ENCODE measurements at regions not wholly inside any gene's neighbourhood (a gene's known extent, or its start where the extent isn't known, plus 50 kb on each side); places are given as distances from the start of the nearest gene placed in this dataset.
"Not testable (repeated sequence)": the region's sequence is repeated elsewhere in the genome, so short reads cannot be mapped to it uniquely, and the experiment has no call there.

DNA sequence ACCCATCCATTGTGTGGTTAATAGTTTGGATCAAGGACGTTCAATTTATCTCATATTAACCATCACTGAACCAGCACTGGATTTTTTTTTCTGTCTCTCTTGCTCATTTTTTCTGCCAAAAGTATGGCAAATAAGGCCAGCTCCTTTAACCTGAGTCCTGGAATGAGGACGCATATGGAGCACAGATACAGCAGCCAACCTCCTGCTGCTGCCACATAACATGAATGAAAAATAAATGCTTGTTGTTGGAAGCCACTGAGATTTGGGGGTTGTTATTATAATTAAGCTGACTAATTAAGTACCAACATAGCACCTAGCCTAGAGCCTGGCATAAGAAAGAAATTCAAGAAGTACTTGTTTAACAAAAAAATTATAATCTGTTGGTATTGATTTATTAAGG lies 335.3 kb upstream of the DUSP10 start:
- H3K4me3 ChIP-seq (ENCODE audit: low read depth, low read length), result no peak overlapping the region

DNA sequence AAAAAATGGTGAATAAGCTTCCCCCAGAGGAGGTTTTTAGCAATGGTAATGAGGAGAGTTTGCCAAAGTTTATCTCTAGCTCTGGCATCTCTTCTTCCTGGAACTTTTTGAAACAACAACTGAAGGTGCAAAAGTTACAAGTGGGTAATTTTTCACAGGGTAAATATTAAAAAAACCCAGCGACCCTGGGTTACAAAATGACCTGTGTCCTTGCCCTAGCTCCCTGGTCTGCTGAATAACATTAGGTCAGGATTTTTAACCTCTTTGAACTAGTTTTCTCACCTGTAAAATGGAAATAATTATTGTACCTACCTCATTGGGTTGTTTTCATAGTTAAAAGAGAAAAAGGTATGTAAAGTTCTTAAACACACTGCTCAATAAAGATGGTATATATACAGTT lies 332.4 kb upstream of the DUSP10 start:
- no peak overlapping the region for H3K4me3 ChIP-seq (ENCODE audit: low read depth, low read length)

DNA sequence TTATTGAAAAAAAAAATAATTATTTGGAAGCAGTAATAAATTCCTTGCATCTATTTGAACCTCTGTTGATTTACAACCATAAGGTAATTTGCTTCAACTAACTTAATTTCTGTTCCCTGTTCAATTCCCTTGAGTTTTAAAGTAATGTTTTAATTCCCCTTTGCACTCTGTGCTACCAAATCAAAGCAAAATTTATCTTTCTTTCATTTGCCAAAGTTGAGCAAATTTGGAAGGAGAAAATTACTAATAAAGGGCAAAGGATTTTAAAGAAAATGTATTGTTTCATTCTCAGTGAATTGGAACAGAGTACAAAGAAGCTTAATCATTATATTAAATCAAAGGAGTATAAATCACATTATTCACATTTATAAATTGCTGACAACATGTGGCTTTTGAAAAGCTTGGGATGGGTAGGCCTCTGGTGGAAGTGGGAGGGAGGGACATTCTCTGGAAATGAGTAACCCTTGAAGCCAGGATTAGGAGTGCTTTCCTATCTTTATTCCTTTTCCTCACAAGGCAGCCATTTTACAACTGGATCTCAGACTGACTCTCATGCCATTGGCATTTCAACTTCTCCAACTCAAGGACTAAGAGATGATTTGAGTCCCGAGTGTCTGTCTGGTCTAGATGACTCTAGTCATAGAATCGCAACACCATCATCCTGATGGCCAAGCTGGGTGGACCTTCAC lies 331.6 kb upstream of the DUSP10 start:
- H3K4me3 ChIP-seq (ENCODE audit: low read depth, low read length), result no peak overlapping the region

DNA sequence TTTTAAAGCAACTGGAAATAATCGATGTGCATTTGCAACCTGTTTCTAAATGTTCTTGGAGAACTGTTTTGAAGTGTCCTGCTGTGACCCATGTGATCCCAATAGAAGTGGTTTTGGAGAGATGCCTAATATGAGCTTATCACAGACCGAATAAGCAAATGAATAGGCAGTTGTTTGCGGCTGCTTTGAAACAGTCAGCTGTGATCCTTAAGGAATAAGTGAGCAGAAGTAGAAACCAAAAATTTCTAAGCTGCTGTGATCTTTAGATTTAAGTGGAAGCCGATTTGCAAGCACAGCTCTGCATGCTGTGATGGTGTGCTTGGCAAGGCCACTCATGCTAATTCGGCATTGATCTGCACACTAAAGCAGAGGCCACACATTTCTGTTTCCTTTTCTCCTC lies 329.5 kb upstream of the DUSP10 start:
- no peak overlapping the region for H3K4me3 ChIP-seq (ENCODE audit: low read depth, low read length)

DNA sequence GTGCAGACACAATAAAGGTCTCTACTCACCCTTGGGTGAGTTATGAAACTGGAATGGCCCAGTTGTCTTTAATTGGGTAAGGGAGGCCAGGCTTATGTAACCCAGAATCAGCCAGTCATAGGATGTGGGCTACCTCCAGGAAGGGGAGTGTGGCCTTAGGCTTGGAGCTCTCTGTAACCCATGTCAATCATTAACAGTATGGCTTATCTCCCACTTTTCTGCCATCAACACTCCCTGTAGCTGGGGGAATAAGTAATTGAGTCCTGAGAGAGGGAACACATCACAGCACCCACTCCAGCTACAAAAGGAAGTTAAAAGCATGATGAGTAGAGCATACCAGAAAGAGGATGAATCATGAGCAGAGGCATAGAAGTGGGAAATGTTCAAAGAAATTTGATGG lies 327.0 kb upstream of the DUSP10 start:
- H3K4me3 ChIP-seq (ENCODE audit: low read depth, low read length), result no peak overlapping the region

DNA sequence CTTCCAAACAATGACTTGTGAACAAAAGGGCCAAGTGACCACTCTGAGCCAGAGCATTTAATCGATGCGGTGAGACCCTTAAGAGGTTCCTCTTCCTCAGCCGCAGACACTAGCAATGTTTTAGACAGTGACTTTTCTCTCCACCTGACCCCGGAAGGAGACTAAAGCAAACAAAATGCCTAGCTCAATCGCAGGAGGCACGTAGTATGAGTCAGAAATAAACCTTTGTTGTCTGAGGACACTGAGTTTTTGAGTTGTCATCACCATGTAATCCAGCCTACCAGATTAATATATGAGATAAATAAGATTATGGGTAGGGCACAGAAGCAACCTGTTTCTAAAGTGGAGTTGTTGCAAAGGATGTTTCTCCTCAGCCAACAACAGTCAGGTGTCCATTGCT lies 326.2 kb upstream of the DUSP10 start:
- H3K4me3 ChIP-seq (ENCODE audit: low read depth, low read length), result no peak overlapping the region

DNA sequence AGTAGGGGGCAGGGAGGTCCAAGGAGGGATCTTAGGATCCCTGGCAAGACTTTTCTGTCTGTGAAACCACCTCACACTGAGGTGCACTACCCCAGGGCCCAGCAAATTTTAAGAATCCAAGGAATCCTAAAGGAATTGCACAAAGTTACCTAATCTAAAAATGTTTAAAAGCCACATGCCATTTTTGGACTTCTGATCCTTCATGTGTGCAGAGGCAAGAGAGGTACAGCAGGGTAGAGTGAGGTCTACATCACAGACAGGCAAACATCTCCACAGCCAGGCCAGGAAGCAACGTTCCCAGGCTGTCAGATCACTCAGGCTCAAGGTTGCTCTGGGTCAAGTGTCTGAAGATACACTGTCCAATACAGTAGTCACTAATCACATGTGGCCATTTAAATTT lies 324.6 kb upstream of the DUSP10 start:
- H3K4me3 ChIP-seq (ENCODE audit: low read depth, low read length), result no peak overlapping the region

DNA sequence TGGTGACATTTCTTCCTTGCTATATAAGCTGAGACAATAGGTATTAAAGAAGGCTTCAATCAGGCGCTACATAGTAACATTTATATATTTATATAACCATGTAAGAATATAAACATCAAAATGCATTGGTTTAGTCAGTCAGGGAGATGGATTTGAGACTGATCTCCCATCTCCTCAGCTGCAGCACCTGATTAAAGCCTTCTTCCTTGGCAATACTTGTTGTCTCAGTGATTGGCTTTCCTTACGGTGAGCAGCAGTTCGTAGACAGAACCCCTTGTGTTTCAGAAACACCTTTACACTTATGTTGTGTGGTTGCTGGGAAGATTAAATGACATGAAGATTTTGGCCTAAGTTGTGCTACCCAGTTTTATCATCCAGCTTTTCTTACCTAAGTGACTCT lies 323.3 kb upstream of the DUSP10 start:
- H3K4me3 ChIP-seq (ENCODE audit: low read depth, low read length), result no peak overlapping the region

DNA sequence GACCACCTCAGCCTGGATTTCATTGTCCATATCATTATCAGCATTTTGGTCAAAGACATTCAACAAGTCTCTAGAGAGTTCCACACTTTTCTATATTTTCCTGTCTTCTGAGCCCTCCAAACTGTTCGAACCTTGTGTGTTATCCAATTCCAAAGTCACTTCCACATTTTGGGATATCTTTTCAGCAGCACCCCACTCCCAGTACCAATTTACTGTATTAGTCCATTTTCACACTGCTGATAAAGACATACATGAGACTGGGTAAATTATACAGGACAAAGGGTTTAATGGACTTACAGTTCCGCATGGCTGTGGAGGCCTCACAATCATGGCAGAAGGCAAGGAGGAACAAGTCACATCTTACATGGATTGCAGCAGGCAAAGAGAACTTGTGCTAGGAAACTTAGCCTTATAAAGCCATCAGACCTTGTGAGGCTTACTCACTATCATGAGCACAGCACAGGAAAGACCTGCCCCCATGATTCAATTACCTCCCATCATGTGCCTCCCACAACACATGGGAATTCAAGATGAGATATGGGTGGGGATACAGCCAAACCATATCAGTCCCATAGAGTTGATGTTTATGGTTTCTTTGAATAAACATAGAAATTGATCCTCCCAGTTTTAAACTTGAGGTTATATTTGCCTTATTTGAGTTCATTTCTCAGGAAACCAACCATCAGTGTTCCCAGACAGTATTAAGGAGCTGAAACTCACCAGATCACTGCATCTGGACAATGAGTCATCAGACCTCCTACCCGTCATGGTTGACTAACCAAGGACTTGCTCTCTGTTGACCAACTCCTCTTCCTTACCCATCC lies 322.7 kb upstream of the DUSP10 start:
- no peak overlapping the region for H3K4me3 ChIP-seq (ENCODE audit: low read depth, low read length)

DNA sequence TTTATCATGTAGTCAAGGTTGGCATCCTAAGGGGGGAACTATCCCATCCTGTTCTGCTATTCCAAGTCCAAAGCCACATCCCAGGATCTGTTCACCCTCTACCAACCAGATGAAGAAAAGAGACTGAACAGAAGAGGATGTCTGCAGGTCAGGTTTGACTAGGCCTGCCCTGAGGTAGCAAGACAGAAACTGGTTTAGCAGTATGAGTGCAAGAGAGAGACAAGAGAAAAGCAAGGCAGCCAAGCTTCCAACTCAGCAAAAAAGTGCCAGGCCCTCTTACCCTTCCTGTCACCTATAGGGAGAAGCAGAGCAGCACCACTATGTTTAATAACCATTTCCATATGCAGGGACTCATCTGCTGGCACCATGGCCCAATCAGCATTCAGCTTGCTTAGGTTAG lies 320.8 kb upstream of the DUSP10 start:
- H3K4me3 ChIP-seq (ENCODE audit: low read depth, low read length), result no peak overlapping the region

DNA sequence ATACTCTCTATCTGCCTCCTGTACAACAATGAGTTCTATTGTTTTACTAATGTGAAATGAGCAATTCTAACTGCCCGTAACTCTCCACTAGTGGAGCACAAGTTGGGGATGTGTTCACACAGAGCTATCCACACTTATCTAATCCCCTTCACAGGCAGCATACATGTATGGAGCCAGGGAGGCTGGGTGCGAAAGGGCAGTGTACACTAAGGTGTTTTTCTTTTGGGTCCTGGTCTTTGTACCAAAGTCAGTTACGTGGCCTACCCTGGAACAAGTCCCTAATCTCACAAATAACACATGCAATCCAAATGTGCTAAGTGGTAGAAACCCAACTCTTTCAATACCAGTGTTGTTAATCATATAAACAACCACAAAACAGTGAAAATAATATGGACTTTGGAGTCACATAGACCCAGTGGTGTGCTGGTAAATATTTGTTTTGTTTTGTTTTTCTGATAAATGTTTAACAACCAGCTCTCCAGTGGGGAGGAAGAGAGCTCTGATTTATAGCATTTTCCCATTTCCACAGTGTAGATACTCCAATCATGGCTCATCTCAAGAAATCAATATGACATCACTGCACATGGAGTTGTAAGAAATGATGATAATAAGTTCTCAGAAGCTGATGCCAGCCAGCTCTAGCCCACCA lies 319.9 kb upstream of the DUSP10 start:
- H3K4me3 ChIP-seq (ENCODE audit: low read depth, low read length), result no peak overlapping the region

DNA sequence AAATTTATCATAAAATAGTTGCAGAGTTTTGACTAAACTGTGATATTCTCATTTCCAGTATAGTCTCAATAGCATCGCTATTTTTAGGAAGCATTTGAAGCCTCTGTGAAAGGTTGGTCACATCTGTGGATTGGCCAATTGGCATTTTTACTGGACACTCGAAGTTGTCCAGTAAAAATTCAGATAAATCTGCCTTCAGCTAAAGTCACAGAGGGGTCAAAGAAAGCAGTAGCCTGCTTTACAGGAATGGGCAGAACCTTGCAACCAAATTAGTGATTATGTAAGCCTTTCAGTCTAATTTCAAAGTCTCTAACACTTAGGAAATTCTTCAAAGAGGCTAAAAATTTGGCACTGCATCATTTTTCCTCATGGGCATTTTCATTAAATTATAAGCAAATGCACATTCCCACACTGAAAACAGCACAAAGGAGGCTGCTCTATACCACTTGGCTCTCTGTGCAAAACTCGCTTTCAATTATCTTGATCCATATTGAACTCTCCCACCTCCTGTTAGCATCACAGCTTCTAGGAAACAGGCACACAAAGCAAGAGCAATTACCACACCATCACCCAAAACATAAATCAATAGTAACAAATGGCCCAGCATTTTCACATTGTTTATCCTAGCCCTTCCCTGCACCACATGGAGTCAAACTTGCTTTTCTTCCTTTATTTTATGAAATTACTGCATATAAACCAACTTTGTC lies 318.5 kb upstream of the DUSP10 start:
- no peak overlapping the region for H3K4me3 ChIP-seq (ENCODE audit: low read depth, low read length)

DNA sequence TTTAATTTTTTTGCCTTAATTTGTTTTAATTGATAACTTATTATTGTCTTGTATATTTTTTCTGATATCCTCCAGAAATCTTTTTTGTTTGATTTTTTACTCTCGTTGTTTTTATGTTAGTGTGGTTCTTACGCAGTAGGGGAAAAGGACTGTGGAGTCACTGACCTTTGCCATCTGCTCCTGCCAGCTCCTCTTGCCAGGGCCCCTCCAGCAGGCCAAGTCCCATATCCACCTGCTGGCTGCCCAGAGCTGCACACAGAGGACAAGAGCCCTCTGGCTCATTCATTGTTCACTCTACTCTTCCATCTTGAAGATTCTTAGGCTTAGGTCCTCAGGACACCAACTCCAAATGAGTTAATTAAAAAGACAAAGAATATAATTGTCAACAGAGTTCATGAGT lies 316.4 kb upstream of the DUSP10 start:
- no peak overlapping the region for H3K4me3 ChIP-seq (ENCODE audit: low read depth, low read length)

DNA sequence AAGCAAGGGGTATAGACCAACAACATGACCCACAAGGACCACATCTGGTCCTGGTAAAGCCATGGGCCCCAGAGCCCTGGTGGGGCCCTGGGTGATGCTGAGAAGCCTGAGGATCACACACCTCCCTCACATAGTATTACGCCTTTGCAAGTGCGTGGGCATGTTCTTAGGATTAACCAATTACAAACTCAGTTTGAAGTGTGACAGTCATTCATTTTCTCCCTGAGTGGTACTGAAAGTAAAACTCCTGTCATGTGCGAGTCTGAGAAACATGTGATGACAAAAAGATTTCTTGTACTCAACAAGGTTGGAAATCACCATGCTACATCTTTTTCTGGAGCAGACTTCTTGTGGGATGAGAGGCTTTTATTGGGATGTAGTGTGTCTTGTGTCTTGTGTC lies 315.3 kb upstream of the DUSP10 start:
- H3K4me3 ChIP-seq (ENCODE audit: low read depth, low read length), result no peak overlapping the region

DNA sequence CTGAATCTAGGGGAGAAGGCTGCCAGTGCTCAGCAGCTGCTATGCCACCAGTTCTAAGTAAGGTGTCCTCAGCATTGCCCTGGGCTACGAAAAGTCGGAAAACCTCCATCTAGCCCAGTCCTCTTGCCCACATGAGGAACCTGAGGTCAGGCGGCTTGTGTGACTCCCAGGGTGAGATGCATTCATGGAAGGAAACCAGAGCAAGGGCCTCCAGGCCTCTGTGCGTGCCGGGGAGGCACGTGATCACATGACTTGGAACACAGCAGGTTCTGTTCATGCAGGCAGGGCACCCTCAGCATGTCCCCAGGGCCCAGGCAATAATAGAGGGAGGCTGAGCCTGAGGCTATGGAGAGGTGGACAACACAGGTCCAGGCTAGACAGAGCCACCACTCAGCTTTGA lies 312.5 kb upstream of the DUSP10 start:
- no peak overlapping the region for H3K4me3 ChIP-seq (ENCODE audit: low read depth, low read length)

DNA sequence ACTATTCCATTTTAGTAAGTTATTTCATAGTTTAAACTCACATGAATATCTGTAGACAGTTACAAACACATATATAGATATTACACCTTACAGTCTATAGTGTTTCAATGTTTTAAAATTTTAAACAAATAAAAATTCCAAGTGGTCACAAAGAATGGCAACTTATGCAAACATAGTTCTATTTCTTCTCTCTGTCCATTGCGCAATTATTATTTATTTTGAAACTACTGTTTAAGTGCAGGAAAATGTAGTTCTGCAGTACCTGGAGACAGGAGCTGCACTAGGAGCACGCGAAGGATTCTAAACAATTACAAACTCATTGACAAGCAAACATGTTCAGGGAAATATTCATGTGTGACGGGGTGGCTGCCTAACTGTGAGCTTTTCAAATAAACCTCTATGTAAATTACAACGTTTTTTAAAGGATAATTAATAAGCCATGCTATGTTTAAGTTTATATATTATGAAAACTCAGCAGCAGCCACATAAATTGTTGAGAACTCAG lies 312.0 kb upstream of the DUSP10 start:
- H3K4me3 ChIP-seq (ENCODE audit: low read depth, low read length), result no peak overlapping the region

DNA sequence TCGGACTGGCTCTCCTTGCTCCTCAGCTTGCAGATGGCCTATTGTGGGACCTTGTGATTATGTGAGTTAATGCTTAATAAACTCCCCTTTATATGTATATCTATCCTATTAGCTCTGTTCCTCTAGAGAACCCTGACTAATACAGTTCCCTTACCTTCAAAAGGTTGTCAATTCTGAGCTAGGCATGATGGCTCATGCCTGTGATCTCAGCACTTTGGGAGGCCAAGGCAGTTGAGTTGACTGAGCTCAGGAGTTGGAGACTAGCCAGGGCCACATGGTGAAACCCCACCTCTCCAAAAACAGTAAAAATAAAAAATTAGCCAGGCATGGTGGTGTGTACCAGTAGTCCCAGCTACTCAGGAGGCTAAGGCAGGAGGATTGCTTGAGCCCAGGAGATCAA lies 309.4 kb upstream of the DUSP10 start:
- not testable (repeated sequence) for H3K4me3 ChIP-seq (ENCODE audit: low read depth, low read length)

DNA sequence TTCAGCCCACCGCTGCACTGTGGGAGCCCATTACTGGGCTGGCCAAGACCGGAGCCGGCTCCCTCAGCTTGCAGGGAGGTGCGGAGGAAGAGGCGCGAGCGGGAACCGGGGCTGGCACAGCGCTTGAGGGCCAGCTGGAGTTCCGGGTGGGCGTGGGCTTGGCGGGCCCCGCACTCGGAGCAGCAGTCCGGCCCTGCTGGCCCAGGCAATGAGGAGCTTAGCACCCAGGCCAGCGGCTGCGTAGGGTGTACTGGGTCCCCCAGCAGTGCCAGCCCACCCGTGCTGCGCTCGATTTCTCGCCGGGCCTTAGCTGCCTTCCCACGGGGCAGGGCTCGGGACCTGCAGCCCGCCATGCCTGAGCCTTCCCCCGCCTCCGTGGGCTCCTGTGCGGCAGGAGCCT lies 307.8 kb upstream of the DUSP10 start:
- not testable (repeated sequence) for H3K4me3 ChIP-seq (ENCODE audit: low read depth, low read length)

DNA sequence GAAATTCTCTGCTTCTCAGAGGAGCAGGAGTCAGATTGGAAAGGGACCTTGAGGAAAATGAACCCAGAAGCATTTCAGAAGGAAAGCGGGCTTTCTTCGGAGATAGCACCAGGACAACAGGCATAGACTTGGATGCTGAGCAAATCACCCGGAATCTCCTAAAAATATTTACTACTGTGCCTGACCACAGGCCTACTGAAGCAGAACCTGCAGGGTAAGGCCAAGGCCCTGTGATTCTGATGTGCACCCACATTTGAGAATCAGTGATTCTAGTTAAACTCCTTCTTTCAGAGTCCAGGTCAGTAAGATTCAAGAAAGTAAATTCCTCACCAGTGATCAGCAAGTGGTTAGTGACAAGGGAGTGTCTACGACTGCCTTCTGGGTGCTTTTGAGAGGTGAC lies 307.3 kb upstream of the DUSP10 start:
- H3K4me3 ChIP-seq (ENCODE audit: low read depth, low read length), result no peak overlapping the region

DNA sequence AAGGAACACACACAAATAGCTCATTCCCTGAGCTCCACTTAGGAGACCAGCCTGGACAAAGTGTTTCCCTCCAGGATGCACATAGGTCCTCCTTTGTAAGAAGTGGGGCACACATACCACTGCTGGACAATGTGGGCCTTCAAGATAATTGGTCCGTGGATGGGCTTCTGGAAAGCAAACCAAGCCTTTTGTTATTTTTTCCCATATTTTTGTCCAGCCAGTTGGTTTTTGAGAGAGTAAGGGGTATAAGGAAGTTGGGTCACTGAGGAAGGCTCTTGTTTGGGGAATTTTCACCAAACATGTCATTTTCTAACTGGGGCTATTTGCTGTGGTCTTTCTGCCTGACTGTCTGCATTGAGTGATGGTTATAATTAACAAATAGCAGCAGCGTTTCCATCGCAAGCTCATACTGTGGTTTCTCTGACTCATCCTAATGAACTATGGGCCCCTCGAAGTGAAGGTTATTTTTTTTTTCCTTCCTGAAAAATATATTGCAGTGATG lies 306.3 kb upstream of the DUSP10 start:
- H3K4me3 ChIP-seq (ENCODE audit: low read depth, low read length), result no peak overlapping the region

DNA sequence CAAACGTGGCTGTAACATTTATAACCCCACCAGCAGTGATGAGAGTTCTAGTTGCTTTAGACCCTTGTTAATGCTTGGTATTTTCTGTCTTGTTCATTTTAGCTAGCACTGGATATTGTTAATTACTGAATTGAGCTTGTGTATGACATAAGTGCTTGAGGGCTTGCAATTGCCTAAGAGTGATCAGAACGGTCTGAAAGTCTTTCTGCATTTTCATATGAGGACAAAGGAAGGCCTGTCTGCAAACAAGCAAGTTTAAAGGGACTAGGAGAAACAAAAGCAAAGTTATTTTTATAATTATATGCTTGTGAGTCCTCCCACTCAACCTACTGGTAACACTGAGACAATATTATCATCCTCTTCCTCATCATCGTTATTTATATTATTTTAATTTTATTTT lies 305.5 kb upstream of the DUSP10 start:
- H3K4me3 ChIP-seq (ENCODE audit: low read depth, low read length), result no peak overlapping the region

Measured in iPS-11a (cell line).